ENCODE measurements at regions not wholly inside any gene's neighbourhood (a gene's known extent, or its start where the extent isn't known, plus 50 kb on each side); places are given as distances from the start of the nearest gene placed in this dataset.

DNA sequence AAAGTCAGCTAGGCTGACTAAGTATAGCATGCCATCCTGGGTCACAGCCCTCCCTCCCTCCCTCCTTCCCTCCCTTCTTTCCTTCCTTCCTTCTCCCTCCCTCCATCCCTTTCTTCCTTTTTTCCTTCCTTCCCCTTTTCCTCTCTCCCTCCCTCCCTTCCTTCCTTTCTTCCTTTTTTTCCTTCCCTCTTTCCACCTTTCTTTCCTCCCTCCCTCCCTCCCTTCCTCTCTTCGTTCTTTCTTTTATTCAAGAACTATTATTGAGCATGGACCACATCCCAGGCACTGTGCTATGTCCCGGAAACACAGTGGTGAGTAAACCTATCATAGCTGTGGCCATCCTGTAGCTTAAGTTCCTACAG lies 106.2 kb upstream of the BACH2 start:
- H3K4me2 ChIP-seq (ENCODE audit: low read depth, low read length, poor library complexity, severe bottlenecking), result peak overlapping the region; percentile 29
- H3K36me3 ChIP-seq (ENCODE audit: insufficient read depth, low read length), result no peaks in the 10 kb centered on the region
- no peaks in the 10 kb centered on the region for H3K9me2 ChIP-seq (replicated peaks; ENCODE audit: low read depth, low read length)
- no peak overlapping the region for H3K4me3 ChIP-seq (ENCODE audit: low read length, poor library complexity, severe bottlenecking)
- H4K20me1 ChIP-seq (ENCODE audit: insufficient read depth, low read length, poor library complexity, severe bottlenecking), result no peaks in the 10 kb centered on the region
- H3K9ac ChIP-seq (ENCODE audit: low read depth, low read length, poor library complexity, severe bottlenecking), result peak overlapping the region; percentile 42
- no peak overlapping the region for H2AFZ ChIP-seq (ENCODE audit: low read length)
- H3K9me3 ChIP-seq (ENCODE audit: insufficient read depth, low read depth, low read length), result no peaks in the 10 kb centered on the region
- TF ChIP-seq EZH2phosphoT487 (IDR thresholded peaks at IDR 0.05; ENCODE audit: borderline replicate concordance), result no peak
- TF ChIP-seq, protein P1, sequence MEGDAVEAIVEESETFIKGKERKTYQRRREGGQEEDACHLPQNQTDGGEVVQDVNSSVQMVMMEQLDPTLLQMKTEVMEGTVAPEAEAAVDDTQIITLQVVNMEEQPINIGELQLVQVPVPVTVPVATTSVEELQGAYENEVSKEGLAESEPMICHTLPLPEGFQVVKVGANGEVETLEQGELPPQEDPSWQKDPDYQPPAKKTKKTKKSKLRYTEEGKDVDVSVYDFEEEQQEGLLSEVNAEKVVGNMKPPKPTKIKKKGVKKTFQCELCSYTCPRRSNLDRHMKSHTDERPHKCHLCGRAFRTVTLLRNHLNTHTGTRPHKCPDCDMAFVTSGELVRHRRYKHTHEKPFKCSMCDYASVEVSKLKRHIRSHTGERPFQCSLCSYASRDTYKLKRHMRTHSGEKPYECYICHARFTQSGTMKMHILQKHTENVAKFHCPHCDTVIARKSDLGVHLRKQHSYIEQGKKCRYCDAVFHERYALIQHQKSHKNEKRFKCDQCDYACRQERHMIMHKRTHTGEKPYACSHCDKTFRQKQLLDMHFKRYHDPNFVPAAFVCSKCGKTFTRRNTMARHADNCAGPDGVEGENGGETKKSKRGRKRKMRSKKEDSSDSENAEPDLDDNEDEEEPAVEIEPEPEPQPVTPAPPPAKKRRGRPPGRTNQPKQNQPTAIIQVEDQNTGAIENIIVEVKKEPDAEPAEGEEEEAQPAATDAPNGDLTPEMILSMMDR (conservative IDR thresholded peaks at IDR 0.05; ENCODE audit: low read length), result no peak
- H3F3A ChIP-seq (ENCODE audit: low read depth), result peaks cover 11% of the 10 kb centered on the region
- peaks cover 68% of the 10 kb centered on the region for H3K4me1 ChIP-seq (ENCODE audit: insufficient read depth, low read length, poor library complexity, severe bottlenecking)
- no peaks in the 10 kb centered on the region for H3K27me3 ChIP-seq (ENCODE audit: insufficient read depth, low read length, poor library complexity, severe bottlenecking)
- no peaks in the 10 kb centered on the region for H3K79me2 ChIP-seq (ENCODE audit: insufficient read depth, low read length)

DNA sequence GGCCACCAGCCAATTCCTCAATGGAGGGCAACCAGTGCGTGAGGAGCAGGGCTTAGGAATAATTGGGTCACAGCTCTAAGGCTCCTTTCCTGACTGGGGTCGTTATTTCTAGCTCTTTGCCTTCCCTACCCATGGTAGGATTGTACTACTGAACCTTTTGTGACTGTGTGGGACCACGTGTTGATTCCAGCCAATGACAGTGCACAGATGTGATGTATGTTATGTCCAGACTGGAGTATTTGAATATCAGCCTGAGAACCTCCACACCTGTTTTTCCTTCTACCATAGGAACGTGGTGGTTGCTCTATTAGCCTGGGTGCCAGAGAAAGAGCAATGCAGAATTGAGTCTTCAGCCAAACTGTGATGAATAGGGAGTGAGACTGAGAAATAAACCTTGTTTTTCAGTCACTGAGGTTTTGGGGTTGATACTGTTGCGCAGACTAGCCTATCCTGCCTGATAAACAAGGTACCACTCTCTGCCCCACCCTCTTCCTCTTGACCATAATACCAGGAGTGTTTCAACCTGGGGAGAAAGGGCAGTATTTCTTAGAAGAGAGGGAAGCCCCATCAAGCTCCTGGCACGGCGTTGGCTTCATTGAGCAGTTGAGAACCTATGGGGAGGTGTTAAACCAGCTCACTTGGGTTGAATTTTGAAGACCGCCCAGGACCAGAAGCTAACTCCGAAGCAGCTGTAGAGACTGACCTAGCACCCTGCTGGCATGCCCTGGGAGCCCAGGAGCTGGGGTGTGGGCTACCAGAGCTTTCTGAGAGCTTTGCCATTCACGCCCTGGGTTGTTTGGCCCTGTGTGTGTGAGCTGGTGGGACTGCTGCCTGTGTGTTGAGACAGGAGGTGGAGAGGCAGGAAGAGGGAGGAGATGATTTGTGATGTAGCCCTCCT lies 105.5 kb upstream of the BACH2 start:
- Histone ChIP-seq H4K20me1 (ENCODE audit: insufficient read depth, low read length, poor library complexity, severe bottlenecking) (no peaks in the 10 kb centered on the region), H3K9ac (ENCODE audit: low read depth, low read length, poor library complexity, severe bottlenecking) (peak overlapping the region; percentile 42), H3K4me2 (ENCODE audit: low read depth, low read length, poor library complexity, severe bottlenecking) (peak overlapping the region; percentile 29), H3K79me2 (ENCODE audit: insufficient read depth, low read length) (no peaks in the 10 kb centered on the region), H3F3A (ENCODE audit: low read depth) (peaks cover 11% of the 10 kb centered on the region), H3K27me3 (ENCODE audit: insufficient read depth, low read length, poor library complexity, severe bottlenecking) (no peaks in the 10 kb centered on the region), H3K9me2 (replicated peaks; ENCODE audit: low read depth, low read length) (no peaks in the 10 kb centered on the region), H3K36me3 (ENCODE audit: insufficient read depth, low read length) (no peaks in the 10 kb centered on the region), H2AFZ (ENCODE audit: low read length) (no peak overlapping the region), H3K4me1 (ENCODE audit: insufficient read depth, low read length, poor library complexity, severe bottlenecking) (peaks cover 75% of the 10 kb centered on the region), H3K9me3 (ENCODE audit: insufficient read depth, low read depth, low read length) (no peaks in the 10 kb centered on the region), H3K4me3 (ENCODE audit: low read length, poor library complexity, severe bottlenecking) (peak overlapping the region; percentile 1)
- TF ChIP-seq, protein P1 (conservative IDR thresholded peaks at IDR 0.05; ENCODE audit: low read length), result no peak
- no peak for TF ChIP-seq EZH2phosphoT487 (IDR thresholded peaks at IDR 0.05; ENCODE audit: borderline replicate concordance)

DNA sequence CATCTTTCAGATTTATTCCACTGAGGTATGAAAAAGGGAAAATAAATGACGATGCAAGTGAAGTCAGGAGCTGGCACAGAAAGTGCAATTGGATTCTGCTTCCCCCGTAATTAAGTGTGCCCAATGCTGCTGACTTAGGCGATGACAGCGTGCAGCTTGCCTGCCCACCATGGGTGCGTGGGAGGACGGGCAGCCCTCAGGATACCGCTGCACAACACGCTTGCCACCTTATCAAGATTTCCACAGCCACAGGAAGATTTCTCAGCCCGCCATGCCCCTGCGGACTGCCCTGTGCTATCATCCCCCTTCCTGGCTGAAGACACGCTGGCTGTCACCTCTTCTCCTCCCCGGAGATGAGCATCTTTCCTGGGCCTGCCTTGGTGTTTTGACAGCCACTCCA lies 103.3 kb upstream of the BACH2 start:
- H2AFZ ChIP-seq (ENCODE audit: low read length), result no peak overlapping the region
- no peaks in the 10 kb centered on the region for H3K9me3 ChIP-seq (ENCODE audit: insufficient read depth, low read depth, low read length)
- no peaks in the 10 kb centered on the region for H4K20me1 ChIP-seq (ENCODE audit: insufficient read depth, low read length, poor library complexity, severe bottlenecking)
- H3K9ac ChIP-seq (ENCODE audit: low read depth, low read length, poor library complexity, severe bottlenecking), result peak overlapping the region; percentile 66
- TF ChIP-seq EZH2phosphoT487 (IDR thresholded peaks at IDR 0.05; ENCODE audit: borderline replicate concordance), result no peak
- TF ChIP-seq, protein P1 (conservative IDR thresholded peaks at IDR 0.05; ENCODE audit: low read length), result no peak
- H3K79me2 ChIP-seq (ENCODE audit: insufficient read depth, low read length), result no peaks in the 10 kb centered on the region
- H3K27me3 ChIP-seq (ENCODE audit: insufficient read depth, low read length, poor library complexity, severe bottlenecking), result no peaks in the 10 kb centered on the region
- no peaks in the 10 kb centered on the region for H3K9me2 ChIP-seq (replicated peaks; ENCODE audit: low read depth, low read length)
- no peaks in the 10 kb centered on the region for H3K36me3 ChIP-seq (ENCODE audit: insufficient read depth, low read length)
- peak overlapping the region; percentile 78 for H3K4me2 ChIP-seq (ENCODE audit: low read depth, low read length, poor library complexity, severe bottlenecking)
- peaks cover 88% of the 10 kb centered on the region for H3K4me1 ChIP-seq (ENCODE audit: insufficient read depth, low read length, poor library complexity, severe bottlenecking)
- peaks cover 11% of the 10 kb centered on the region for H3F3A ChIP-seq (ENCODE audit: low read depth)
- H3K4me3 ChIP-seq (ENCODE audit: low read length, poor library complexity, severe bottlenecking), result peak overlapping the region; percentile 59
